Naive thymus-derived CD8-positive, alpha-beta T cell (primary cell): ENCODE measurements at regions not wholly inside any gene's neighbourhood (a gene's known extent, or its start where the extent isn't known, plus 50 kb on each side); places are given as distances from the start of the nearest gene placed in this dataset.

Source experiments
- ATAC-seq, 2 donors: fragments of 150-1000 bp; cut with Tn5 transposase in 1 of 2; sonication (Bioruptor Pico), chemical (Tn5 transposase) in 1 of 2; 1 replicate in 1 of 2; 2 replicates in 1 of 2; pipeline ENCODE4 v1.10.0; 2021; ENCODE audit warnings: mild to moderate bottlenecking in 2 of 2, moderate library complexity in 2 of 2
- POLR2A ChIA-PET: fragments of 350-600 bp; sonication (Branson Sonifier 250); formaldehyde crosslinking; loops from one replicate; lab custom pipeline; 2021; ENCODE audit warnings: antibody characterized with exemption; lab: Charles Lee
- DNase-seq, 10 donors: peaks; one replicate each; pipeline versions ENCODE4 v3.0.0 to v3.0.0-alpha.2; 2020 to 2022
- H3K27ac Mint-ChIP-seq, 10 donors: one replicate each; pipeline ENCODE4 v1.8.0; 2020 to 2022; ENCODE audit warnings: mild to moderate bottlenecking in 10 of 10, mixed read lengths in 10 of 10, moderate library complexity in 4 of 10, inconsistent platforms in 1 of 10
- H3K27me3 Mint-ChIP-seq, 5 donors: one replicate each; pipeline ENCODE4 v1.8.0; 2021 to 2022; ENCODE audit warnings: mixed read lengths in 5 of 5
- H3K36me3 Mint-ChIP-seq, 3 donors: one replicate each; pipeline ENCODE4 v1.8.0; 2020 to 2022; ENCODE audit warnings: mixed read lengths in 3 of 3, mild to moderate bottlenecking in 2 of 3, inconsistent platforms in 1 of 3
- H3K4me1 Mint-ChIP-seq, 4 donors: one replicate each; pipeline ENCODE4 v1.8.0; 2021 to 2022; ENCODE audit warnings: mixed read lengths in 4 of 4
- H3K4me3 Mint-ChIP-seq, 10 donors: one replicate each; pipeline ENCODE4 v1.8.0; 2020 to 2022; ENCODE audit warnings: mild to moderate bottlenecking in 10 of 10, mixed read lengths in 10 of 10, moderate library complexity in 6 of 10, inconsistent platforms in 1 of 10
- H3K9me3 Mint-ChIP-seq, 9 donors: one replicate each; pipeline ENCODE4 v1.8.0; 2020 to 2022; ENCODE audit warnings: mixed read lengths in 9 of 9, mild to moderate bottlenecking in 3 of 9, inconsistent platforms in 1 of 9, moderate library complexity in 1 of 9

DNA sequence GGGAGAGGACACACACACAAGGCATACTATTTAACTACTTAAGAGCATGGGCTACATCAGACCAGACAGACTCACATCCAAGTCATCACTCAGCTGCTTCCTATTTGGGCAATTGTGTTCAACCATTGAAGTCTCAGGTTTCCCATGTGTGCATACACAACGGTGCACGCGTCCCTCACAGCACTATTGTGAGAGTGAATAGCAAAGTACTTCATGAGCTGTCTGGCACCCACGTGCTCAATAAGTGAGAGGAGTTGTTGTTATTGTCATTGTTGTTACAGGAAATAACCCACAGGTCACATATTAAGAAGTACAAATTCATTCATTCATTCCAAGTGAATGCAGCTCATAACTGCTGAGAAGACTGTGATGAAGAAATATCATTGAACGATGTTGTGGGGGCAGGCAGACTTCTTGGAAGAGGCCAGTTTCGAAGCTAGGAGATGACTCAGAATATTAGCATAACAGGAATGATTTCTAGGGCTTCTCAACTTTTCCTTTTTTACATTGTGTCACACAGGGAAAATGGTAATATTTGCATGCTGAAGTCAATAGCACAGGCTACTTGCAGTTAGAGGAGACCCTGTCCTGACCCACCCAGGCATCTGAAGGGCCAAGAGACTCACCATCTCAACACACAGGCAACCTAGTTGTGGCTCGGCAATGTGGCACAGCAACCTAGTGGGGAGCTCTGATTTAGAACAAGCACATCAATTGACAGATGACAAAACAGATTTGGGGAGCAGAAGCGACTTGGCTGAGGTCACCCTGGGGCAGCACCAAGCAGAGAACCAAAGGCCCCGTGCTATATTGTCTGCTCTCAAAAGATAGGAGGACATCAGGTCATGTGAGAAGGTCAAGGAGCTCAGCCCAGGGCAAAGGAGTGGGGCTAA lies 606.0 kb downstream of the BUD13 start:
- no peak overlapping the region for H3K4me3 Mint-ChIP-seq
- DNase-seq = no peak
- H3K4me1 Mint-ChIP-seq = no peaks in the 10 kb centered on the region

GRCh38 chr11:116164843-116165242 lies 607.9 kb downstream of the BUD13 start:
- Mint-ChIP-seq H3K4me3 (no peak overlapping the region), H3K36me3 (no peaks in the 10 kb centered on the region), H3K27ac (no peak overlapping the region), H3K4me1 (no peaks in the 10 kb centered on the region), H3K27me3 (peaks cover 12 to 58% (median 17%) of the 10 kb centered on the region in 5 donors), H3K9me3 (peaks cover 0 to 4% (median 0%) of the 10 kb centered on the region in 9 donors)
- POLR2A ChIA-PET = no interaction called here
- ATAC-seq (no peak), DNase-seq (no peak)

More for the DNA sequence above, 606.0 kb downstream of the BUD13 start:
- POLR2A ChIA-PET = no interaction called here
- H3K36me3 Mint-ChIP-seq = no peaks in the 10 kb centered on the region
- H3K27ac Mint-ChIP-seq = no peak overlapping the region
- ATAC-seq = no peak
- H3K9me3 Mint-ChIP-seq = peaks cover 0 to 4% (median 0%) of the 10 kb centered on the region in 9 donors
- H3K27me3 Mint-ChIP-seq = peaks cover 7 to 48% (median 11%) of the 10 kb centered on the region in 5 donors

GRCh38 chr11:116162886-116163230 lies 609.9 kb downstream of the BUD13 start:
- no peak overlapping the region for H3K27ac Mint-ChIP-seq
- H3K9me3 Mint-ChIP-seq = peaks cover 0 to 4% (median 0%) of the 10 kb centered on the region in 9 donors
- H3K4me3 Mint-ChIP-seq = no peak overlapping the region

DNA sequence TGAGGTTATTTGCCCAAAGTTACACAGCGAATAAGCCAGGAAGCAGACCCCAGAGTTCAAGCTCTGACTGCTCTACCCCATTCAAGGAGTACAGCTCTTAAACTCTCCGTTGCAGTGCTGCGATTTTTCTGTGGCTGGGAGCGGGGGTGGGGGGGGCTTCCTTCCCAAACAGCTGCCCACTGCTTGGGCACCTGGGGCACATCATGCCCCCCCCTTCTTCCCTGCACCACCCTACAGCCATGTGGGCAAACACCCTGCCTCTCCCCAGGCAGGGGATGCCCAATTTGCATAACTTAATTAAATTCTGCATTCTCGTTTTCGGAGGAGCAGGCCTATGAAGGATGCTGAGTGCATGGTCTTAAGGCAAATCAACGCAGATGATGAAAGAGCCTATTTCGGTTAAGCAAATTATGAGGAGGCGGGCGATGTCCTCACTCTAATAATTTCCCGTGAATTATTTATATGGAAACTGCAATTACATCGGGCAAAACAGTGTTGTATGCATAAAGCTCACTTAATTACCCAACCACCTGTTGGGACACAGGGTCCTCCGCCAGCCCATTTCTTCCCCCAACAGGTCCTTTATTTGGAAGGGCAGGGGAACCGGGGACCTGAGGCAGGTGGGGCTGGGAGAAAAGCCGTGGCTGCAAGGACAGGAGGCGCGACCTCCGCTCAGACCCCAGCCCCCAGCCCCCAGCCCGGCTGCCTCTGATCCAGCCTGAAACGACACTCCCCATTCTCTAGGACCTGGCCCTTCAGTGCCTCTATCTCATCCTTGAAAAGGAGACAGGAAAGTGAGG lies 610.5 kb downstream of the BUD13 start:
- peaks cover 0 to 4% (median 0%) of the 10 kb centered on the region in 9 donors for H3K9me3 Mint-ChIP-seq

More at GRCh38 chr11:116162886-116163230, 609.9 kb downstream of the BUD13 start:
- Mint-ChIP-seq H3K27me3 (peaks cover 10 to 40% (median 13%) of the 10 kb centered on the region in 5 donors), H3K36me3 (no peaks in the 10 kb centered on the region), H3K4me1 (no peaks in the 10 kb centered on the region)
- DNase-seq (no peak), ATAC-seq (no peak)
- POLR2A ChIA-PET = no interaction called here

GRCh38 chr11:116148645-116149044 lies 624.1 kb downstream of the BUD13 start:
- H3K4me1 Mint-ChIP-seq = no peaks in the 10 kb centered on the region

More for the DNA sequence above, 610.5 kb downstream of the BUD13 start:
- POLR2A ChIA-PET = no interaction called here
- H3K4me3 Mint-ChIP-seq = no peak overlapping the region
- DNase-seq = no peak
- H3K36me3 Mint-ChIP-seq = no peaks in the 10 kb centered on the region
- peaks cover 10 to 40% (median 13%) of the 10 kb centered on the region in 5 donors for H3K27me3 Mint-ChIP-seq
- ATAC-seq = no peak
- no peaks in the 10 kb centered on the region for H3K4me1 Mint-ChIP-seq
- H3K27ac Mint-ChIP-seq = no peak overlapping the region

DNA sequence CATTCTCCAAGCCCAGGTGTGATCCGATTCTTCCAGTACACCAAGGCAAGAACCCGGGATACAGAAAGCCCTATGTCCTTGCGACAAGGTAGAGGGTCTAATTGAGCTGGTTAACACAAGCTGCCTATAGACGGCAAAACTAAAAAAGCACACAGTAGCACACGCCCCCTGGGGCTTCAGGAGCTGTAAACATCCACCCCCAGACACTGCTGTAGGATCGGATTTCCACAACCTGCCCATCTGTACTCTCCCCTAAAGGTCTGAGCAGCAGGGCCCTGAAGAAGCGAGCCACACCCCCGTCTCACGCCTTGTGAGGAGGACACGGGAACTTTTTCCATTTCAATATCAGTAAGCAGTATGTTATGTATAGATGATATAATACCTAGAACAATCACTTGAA lies 624.7 kb downstream of the BUD13 start:
- Mint-ChIP-seq H3K4me1 (no peaks in the 10 kb centered on the region), H3K27ac (no peak overlapping the region), H3K27me3 (peaks cover 8 to 27% (median 21%) of the 10 kb centered on the region in 5 donors), H3K4me3 (no peak overlapping the region), H3K9me3 (peaks cover 2 to 19% (median 8%) of the 10 kb centered on the region in 9 donors), H3K36me3 (peaks cover 0 to 4% (median 0%) of the 10 kb centered on the region in 3 donors)
- POLR2A ChIA-PET = no interaction called here
- ATAC-seq (no peak), DNase-seq (no peak)

More at GRCh38 chr11:116148645-116149044, 624.1 kb downstream of the BUD13 start:
- Mint-ChIP-seq H3K27ac (no peak overlapping the region), H3K9me3 (peaks cover 2 to 19% (median 8%) of the 10 kb centered on the region in 9 donors), H3K36me3 (peaks cover 0 to 4% (median 0%) of the 10 kb centered on the region in 3 donors), H3K4me3 (no peak overlapping the region), H3K27me3 (peaks cover 8 to 27% (median 21%) of the 10 kb centered on the region in 5 donors)
- ATAC-seq (no peak), DNase-seq (no peak)
- POLR2A ChIA-PET = no interaction called here

DNA sequence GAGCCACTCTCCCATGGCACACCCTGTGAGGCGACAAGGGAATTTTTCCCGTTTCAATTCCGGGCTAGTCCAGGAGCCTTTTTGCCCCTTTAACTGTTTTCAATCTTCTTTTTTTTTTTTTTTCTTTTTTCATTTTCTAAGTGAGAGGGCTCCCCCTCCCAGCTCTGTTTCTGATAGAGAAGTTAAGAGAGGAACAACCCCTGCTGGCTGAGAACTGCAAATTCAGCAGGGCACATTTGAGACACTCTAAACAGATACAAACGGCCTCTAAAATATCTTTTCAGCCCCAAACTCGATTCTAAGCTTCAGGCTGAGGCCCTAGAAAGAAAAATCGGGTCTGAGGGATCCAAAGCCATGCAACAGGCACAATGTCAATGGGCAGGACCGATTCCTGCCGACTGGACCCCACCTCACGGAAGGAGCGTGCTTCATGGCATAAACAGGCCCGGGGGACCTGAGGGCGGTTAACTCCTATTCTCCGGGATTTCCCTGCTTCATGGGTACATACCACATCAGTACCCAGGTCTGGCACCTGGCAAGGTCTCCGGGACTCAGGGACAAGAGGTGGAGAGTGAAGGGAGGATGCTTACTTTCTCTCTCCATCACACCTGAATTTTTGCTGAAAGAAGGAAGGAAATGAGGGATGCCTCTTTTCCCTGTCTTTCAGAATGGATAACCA lies 627.5 kb downstream of the BUD13 start:
- H3K4me3 Mint-ChIP-seq = no peak overlapping the region
- H3K27me3 Mint-ChIP-seq = peaks cover 8 to 28% (median 23%) of the 10 kb centered on the region in 5 donors
- DNase-seq (no peak), ATAC-seq (no peak)
- POLR2A ChIA-PET = no interaction called here
- peaks cover 0 to 7% (median 0%) of the 10 kb centered on the region in 9 donors for H3K9me3 Mint-ChIP-seq
- no peak overlapping the region for H3K27ac Mint-ChIP-seq
- H3K4me1 Mint-ChIP-seq = no peaks in the 10 kb centered on the region
- H3K36me3 Mint-ChIP-seq = peaks cover 0 to 4% (median 0%) of the 10 kb centered on the region in 3 donors

GRCh38 chr11:116144387-116144958 lies 628.3 kb downstream of the BUD13 start:
- Mint-ChIP-seq H3K9me3 (peaks cover 0 to 7% (median 0%) of the 10 kb centered on the region in 9 donors), H3K4me1 (no peaks in the 10 kb centered on the region)
- POLR2A ChIA-PET = no interaction called here

DNA sequence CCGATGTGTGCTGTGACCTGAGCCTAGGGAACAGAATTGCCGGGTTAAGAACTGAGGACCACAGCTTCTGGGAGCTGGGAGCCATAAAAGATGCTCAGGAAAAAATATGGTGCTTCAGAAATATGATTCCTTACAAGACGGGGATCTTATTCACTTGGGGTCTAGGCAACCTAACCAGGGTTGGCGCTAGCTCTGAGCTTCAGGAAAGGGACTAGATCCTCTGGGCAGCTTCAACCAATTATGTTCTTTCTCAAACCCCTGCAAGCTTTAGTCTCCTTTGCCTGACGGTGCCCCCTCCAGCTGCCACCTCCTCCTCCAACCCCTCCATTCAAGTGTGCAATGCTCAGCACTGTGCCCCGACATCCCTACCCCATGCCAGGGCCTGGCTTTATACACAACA lies 634.1 kb upstream of the CADM1 start:
- H3K27me3 Mint-ChIP-seq = peaks cover 7 to 25% (median 18%) of the 10 kb centered on the region in 5 donors
- no peaks in the 10 kb centered on the region for H3K4me1 Mint-ChIP-seq
- no peak overlapping the region for H3K4me3 Mint-ChIP-seq
- DNase-seq = no peak
- H3K36me3 Mint-ChIP-seq = no peaks in the 10 kb centered on the region
- peaks cover 0 to 2% (median 0%) of the 10 kb centered on the region in 9 donors for H3K9me3 Mint-ChIP-seq
- POLR2A ChIA-PET = no interaction called here
- ATAC-seq = no peak
- no peak overlapping the region for H3K27ac Mint-ChIP-seq

More at GRCh38 chr11:116144387-116144958, 628.3 kb downstream of the BUD13 start:
- Mint-ChIP-seq H3K27me3 (peaks cover 8 to 29% (median 24%) of the 10 kb centered on the region in 5 donors), H3K4me3 (no peak overlapping the region), H3K27ac (no peak overlapping the region), H3K36me3 (peaks cover 0 to 4% (median 0%) of the 10 kb centered on the region in 3 donors)
- ATAC-seq (no peak), DNase-seq (no peak)

DNA sequence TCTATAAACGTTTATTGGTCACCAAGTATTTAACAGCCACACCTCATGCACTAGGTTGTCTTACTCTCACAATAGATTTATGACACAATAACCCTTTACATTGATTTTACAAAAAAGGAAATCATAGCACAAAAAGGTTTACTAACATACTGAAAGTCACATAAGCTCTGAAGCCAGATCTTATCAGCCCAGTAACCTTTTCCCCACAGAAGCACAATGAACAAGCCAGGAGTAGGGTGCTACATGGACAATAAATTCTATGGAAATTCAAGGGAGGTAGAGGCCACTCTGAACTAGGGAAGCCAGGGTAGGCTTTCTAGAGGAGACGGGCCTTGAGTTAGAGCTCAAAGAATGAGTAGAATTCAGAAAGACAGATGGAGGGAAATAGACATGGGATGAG lies 633.5 kb upstream of the CADM1 start:
- ATAC-seq (no peak), DNase-seq (no peak)
- Mint-ChIP-seq H3K27me3 (peaks cover 7 to 25% (median 18%) of the 10 kb centered on the region in 5 donors), H3K36me3 (no peaks in the 10 kb centered on the region), H3K9me3 (peaks cover 0 to 2% (median 0%) of the 10 kb centered on the region in 9 donors), H3K4me1 (no peaks in the 10 kb centered on the region), H3K4me3 (no peak overlapping the region), H3K27ac (no peak overlapping the region)
- POLR2A ChIA-PET = no interaction called here

GRCh38 chr11:116136987-116137674 lies 632.9 kb upstream of the CADM1 start:
- peaks cover 0 to 2% (median 0%) of the 10 kb centered on the region in 9 donors for H3K9me3 Mint-ChIP-seq
- POLR2A ChIA-PET = no interaction called here
- no peak for DNase-seq
- no peak overlapping the region for H3K4me3 Mint-ChIP-seq
- ATAC-seq = no peak
- no peaks in the 10 kb centered on the region for H3K4me1 Mint-ChIP-seq
- peaks cover 7 to 25% (median 18%) of the 10 kb centered on the region in 5 donors for H3K27me3 Mint-ChIP-seq
- H3K27ac Mint-ChIP-seq = no peak overlapping the region
- no peaks in the 10 kb centered on the region for H3K36me3 Mint-ChIP-seq
